Body of pancreas (tissue), 4 donors: ENCODE measurements at regions not wholly inside any gene's neighbourhood (a gene's known extent, or its start where the extent isn't known, plus 50 kb on each side); places are given as distances from the start of the nearest gene placed in this dataset.

ENCODE experiments used
- CTCF ChIP-seq, 7 experiments: fragments of 450-650 bp in 4 of 7; fragments of 200-600 bp in 3 of 7; sonication (generic) in 3 of 7; IDR thresholded peaks; one replicate each; pipeline ENCODE4 v1.5.1; 2016 to 2019; ENCODE audit warnings: antibody characterized with exemption in 7 of 7
- POLR2A ChIP-seq, 3 donors: fragments of 450-650 bp; IDR thresholded peaks; one replicate each; pipeline ENCODE4 v1.6.1; 2016; ENCODE audit warnings: antibody characterized with exemption in 3 of 3, mild to moderate bottlenecking in 2 of 3

GRCh38 chr2:240372101-240372500 is 63.4 kb upstream of the GPC1 start:
- TF ChIP-seq POLR2A (IDR thresholded peaks at IDR 0.05) = no peak
- TF ChIP-seq CTCF (IDR thresholded peaks at IDR 0.05) = no peak
